Inflammatory macrophage (primary cell): ENCODE measurements at regions not wholly inside any gene's neighbourhood (a gene's known extent, or its start where the extent isn't known, plus 50 kb on each side); places are given as distances from the start of the nearest gene placed in this dataset.
"Not testable (repeated sequence)": the region's sequence is repeated elsewhere in the genome, so short reads cannot be mapped to it uniquely, and the experiment has no call there.

Source experiments
- DNase-seq, 2 donors: peaks; one replicate each; pipeline ENCODE4 v3.0.0-alpha.2; 2020 to 2022

DNA sequence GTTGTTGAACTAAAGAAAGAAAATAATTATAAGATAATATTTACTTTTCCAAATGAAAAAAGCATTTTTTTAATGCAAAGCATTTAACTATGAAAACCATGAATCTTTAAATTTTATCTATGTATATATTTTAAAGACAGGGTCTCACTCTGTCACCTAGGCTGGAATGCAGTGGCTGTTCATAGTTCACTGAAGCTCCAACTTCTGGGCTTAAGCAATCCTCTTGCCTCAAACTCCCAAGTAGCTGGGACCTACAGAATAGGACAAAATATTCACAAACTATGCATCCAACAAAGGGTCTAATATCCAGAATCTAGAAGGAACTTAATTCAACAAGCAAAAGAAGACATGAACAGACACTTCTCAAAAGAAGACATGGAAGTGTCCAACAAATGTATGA lies 55.9 kb upstream of the ALB start:
- DNase-seq: no peak

- DNase-seq: no peak
Observed at GRCh38 chr4:73347497-73347896, 56.6 kb upstream of the ALB start.

- no peak for DNase-seq
Observed at GRCh38 chr4:73345399-73345975, 58.6 kb upstream of the ALB start.

DNA sequence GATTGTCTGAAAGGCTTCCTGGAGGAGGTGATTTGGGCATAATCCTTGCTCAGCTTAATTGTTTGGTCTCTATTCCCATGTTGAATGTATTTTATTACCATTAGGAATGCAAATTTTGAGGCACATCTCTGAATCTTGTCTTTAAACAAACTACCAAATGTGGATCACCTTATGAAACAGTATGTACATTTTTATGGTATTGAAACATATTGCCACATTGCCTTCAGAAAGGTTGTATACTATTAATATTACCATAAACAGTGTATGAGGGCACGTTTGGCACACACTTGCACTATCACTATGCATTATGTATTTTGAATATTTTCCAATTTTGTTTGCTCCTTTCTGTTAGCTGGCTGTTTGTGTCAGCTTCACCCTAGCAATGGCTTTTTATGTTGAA lies 60.0 kb upstream of the ALB start:
- DNase-seq: no peak

GRCh38 chr4:73343432-73343831 lies 60.7 kb upstream of the ALB start:
- DNase-seq: no peak

- DNase-seq: peak; percentile 17 to 22
Observed at GRCh38 chr4:73341454-73341853, 62.6 kb upstream of the ALB start.

DNA sequence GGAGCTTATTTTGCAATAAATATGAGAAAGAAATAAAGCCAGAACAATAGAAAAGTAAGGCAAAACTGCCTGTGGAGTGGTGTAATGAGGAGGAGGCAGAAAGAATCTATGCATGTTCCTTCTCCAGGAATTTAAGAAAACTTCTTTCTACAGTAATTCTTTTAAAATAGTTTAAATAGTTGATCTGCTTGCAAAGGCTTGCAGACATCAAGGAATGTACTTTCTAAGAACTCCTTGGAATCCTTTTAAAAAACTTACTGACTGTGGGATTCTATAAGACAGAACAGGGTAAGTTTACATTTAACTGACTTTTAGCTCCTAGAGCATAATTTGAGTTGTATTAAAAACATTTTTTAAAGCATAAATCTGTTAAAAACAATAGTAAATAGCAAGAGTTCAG lies 63.2 kb upstream of the ALB start:
- no peak for DNase-seq

- DNase-seq: no peak
Observed at GRCh38 chr4:73335679-73336078, 68.4 kb upstream of the ALB start.

GRCh38 chr4:73332012-73332411 lies 72.1 kb upstream of the ALB start:
- DNase-seq: not testable (repeated sequence)

GRCh38 chr4:73329300-73329699 lies 70.7 kb upstream of the ANKRD17 start:
- DNase-seq: no peak

DNA sequence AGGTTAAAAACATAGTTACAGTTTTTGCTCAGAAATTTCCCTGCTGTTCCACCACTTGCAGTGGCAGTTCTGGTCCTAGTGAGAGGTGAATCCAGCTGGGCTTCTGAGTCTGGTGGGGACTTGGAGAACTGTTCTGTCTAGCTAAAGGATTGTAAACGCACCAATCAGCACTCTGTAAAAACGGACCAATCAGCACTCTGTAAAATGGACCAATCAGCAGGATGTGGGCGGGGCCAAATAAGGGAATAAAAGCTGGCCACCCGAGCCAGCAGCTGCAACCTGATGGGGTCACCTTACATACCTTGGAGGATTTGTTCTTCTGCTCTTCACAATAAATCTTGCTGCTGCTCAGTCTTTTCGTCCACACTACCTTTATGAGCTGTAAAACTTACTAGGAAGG lies 67.2 kb upstream of the ANKRD17 start:
- DNase-seq: not testable (repeated sequence)

DNA sequence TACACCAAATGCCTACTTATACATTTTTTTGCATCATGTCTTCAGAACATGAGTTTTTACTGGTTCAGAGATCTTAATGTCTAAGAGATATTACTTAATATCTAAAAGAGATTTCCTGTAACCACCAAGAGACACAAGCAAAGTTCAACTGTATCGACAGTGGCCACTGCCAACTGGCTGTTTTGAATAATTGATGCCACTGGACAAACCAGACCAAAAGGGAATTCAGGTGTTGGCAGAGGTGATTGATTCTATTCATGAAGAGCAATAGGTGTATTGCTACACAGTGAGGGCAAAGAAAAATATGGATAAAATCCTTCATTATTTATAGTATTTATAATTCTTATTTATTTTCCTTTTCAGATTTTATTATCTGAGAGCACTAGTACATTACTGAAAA lies 58.5 kb upstream of the ANKRD17 start:
- no peak for DNase-seq

GRCh38 chr4:73315091-73315490 lies 56.5 kb upstream of the ANKRD17 start:
- DNase-seq: peak; percentile 71 to 84

- DNase-seq: no peak
Observed at GRCh38 chr4:73312967-73313366, 54.4 kb upstream of the ANKRD17 start.

DNA sequence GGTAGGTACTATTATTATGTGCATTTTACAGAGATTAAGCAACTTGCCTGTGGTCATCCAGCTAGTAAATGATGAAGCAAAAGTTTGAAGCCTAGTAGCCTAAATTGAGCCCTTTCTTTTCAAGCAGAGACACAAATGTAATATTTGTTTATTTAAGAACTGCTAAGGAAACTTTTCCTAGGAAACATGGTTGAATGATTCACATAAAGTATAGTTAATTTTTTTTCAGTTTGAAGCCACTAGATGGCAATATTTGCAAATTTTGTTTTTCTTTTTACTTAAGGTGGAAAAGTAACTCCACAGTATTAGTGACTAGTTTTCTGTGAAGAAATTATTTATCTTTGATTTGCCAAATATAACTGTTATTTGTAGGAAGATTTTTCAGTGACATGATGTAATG lies 52.8 kb upstream of the ANKRD17 start:
- DNase-seq: peak in 1 of 2 donors; percentile 62

- DNase-seq: no peak
Observed at GRCh38 chr4:73309211-73309610, 50.6 kb upstream of the ANKRD17 start.
